Ovary (tissue), 7 donors: ENCODE measurements at regions not wholly inside any gene's neighbourhood (a gene's known extent, or its start where the extent isn't known, plus 50 kb on each side); places are given as distances from the start of the nearest gene placed in this dataset.

Experiments
- DNase-seq, 5 donors: peaks; one replicate each; pipeline ENCODE4 v3.0.0-alpha.2; 2019 to 2020
- H3K27ac ChIP-seq, 2 donors: fragments of 200-600 bp; one replicate each; pipeline versions ENCODE4 v1.5.1 to v1.8.0; 2019 to 2022
- H3K27me3 ChIP-seq: fragments of 200-600 bp; one replicate; pipeline ENCODE4 v1.8.0; 2022
- H3K36me3 ChIP-seq: fragments of 200-600 bp; sonication (generic); one replicate; pipeline ENCODE4 v1.5.1; 2019
- H3K4me1 ChIP-seq: one replicate; pipeline ENCODE4 v1.8.1; 2013; ENCODE audit warnings: mild to moderate bottlenecking, moderate library complexity; ENCODE audit not compliant: insufficient read depth
- H3K4me3 ChIP-seq: fragments of 200-600 bp; sonication (generic); one replicate; pipeline ENCODE4 v1.5.1; 2017
- H3K9me3 ChIP-seq, 2 donors: fragments of 200-600 bp in 1 of 2; sonication (generic) in 1 of 2; one replicate each; pipeline versions ENCODE4 v1.5.1 to v1.8.1; 2013 to 2019; ENCODE audit warnings: mild to moderate bottlenecking in 1 of 2, moderate library complexity in 1 of 2
- EP300 ChIP-seq: sonication (generic); formaldehyde crosslinking; IDR thresholded peaks from one replicate; pipeline ENCODE4 v1.6.1; 2017; ENCODE audit warnings: antibody characterized with exemption
- POLR2A ChIP-seq: fragments of 450-650 bp; IDR thresholded peaks from one replicate; pipeline ENCODE4 v1.6.1; 2017; ENCODE audit warnings: antibody characterized with exemption, mild to moderate bottlenecking, moderate library complexity
- WGBS, 3 donors: extraction: QIAGEN DNeasy Blood & Tissue Kit in 1 of 3; methylation state at CpG; one replicate each; pipeline versions ENCODE4 v1.1.5 to v1.1.7; 2013 to 2017; 5-methylcytosine and 5-hydroxymethylcytosine counted together
- intact Hi-C, 4 donors: fragments of 100-400 bp; cut with DNase I; formaldehyde crosslinking; loops; one replicate each; pipeline versions ENCODE4 v1.11.0 to v1.15.1; 2022 to 2023
- TF ChIP-seq, protein P1 (sequence below), 3 donors: fragments of 450-650 bp in 2 of 3; fragments of 200-600 bp in 1 of 3; IDR thresholded peaks; one replicate each; pipeline versions ENCODE4 v1.5.1 to v1.8.0; 2016 to 2022; ENCODE audit warnings: antibody characterized with exemption in 3 of 3, mild to moderate bottlenecking in 1 of 3
- donor health status: DM: no; HTN: no; CAD: no; lungs with moderate emphysema.
- donor health status: DM: no; HTN: no; CAD: no.
- donor health status: Bipolar disorder and iron deficiency.
- donor health status: DM: no; HTN: no; CAD: no.
- donor health status: DM: yes; HTN: yes; CAD: no.

- WGBS, 3 donors = 85 to 91% (median 85%) methylated on average over 28 of the region's 28 CpGs
- no peaks in the 10 kb centered on the region for H3K36me3 ChIP-seq
- no peak overlapping the region for H3K27ac ChIP-seq
- H3K4me3 ChIP-seq = no peak overlapping the region
- H3K27me3 ChIP-seq = no peaks in the 10 kb centered on the region
- H3K4me1 ChIP-seq = no peaks in the 10 kb centered on the region
- H3K9me3 ChIP-seq = no peaks in the 10 kb centered on the region
- TF ChIP-seq, protein P1, sequence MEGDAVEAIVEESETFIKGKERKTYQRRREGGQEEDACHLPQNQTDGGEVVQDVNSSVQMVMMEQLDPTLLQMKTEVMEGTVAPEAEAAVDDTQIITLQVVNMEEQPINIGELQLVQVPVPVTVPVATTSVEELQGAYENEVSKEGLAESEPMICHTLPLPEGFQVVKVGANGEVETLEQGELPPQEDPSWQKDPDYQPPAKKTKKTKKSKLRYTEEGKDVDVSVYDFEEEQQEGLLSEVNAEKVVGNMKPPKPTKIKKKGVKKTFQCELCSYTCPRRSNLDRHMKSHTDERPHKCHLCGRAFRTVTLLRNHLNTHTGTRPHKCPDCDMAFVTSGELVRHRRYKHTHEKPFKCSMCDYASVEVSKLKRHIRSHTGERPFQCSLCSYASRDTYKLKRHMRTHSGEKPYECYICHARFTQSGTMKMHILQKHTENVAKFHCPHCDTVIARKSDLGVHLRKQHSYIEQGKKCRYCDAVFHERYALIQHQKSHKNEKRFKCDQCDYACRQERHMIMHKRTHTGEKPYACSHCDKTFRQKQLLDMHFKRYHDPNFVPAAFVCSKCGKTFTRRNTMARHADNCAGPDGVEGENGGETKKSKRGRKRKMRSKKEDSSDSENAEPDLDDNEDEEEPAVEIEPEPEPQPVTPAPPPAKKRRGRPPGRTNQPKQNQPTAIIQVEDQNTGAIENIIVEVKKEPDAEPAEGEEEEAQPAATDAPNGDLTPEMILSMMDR (IDR thresholded peaks at IDR 0.05) = no peak
- no peak for TF ChIP-seq POLR2A
- no peak for TF ChIP-seq EP300
- intact Hi-C loops = no loop called here
- DNase-seq = no peak
These were observed 484.8 kb downstream of the PREX1 start for GRCh38 chr20:48342822-48343513.

DNA sequence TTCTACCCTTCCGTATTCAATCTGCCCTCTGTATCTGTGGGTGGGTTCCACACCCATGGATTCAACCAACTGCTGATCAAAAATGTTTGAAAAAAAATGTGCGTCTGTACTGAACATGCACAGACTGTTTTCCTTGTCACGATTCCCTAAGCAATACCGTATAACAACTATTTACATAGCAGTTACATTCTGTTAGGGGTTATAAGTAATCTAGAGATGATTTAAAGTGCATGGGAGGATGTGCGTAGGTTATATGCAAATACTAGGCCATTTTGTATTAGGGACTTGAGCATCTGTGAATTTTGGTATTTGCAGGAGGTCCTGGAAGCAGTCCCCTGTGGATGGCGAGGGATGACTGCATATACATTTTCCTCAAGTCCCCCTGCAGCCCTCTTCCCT, 486.9 kb downstream of the PREX1 start:
- Histone ChIP-seq H3K4me3 (no peak overlapping the region), H3K4me1 (no peaks in the 10 kb centered on the region), H3K9me3 (no peaks in the 10 kb centered on the region), H3K27me3 (no peaks in the 10 kb centered on the region), H3K36me3 (no peaks in the 10 kb centered on the region), H3K27ac (no peak overlapping the region)
- TF ChIP-seq, protein P1 (IDR thresholded peaks at IDR 0.05) = no peak
- TF ChIP-seq EP300 = no peak
- TF ChIP-seq POLR2A = no peak
- DNase-seq = no peak
- 80 to 89% (median 81%) methylated on average over 6 of the region's 6 CpGs for WGBS, 3 donors
- intact Hi-C loops = no loop called here

- intact Hi-C loops = no loop called here
- H3K4me1 ChIP-seq = no peaks in the 10 kb centered on the region
- H3K27me3 ChIP-seq = no peaks in the 10 kb centered on the region
- 81 to 85% (median 82%) methylated on average over 16 to 17 of the region's 17 CpGs for WGBS, 3 donors
- TF ChIP-seq EP300 (no peak), POLR2A (no peak)
- TF ChIP-seq, protein P1 (IDR thresholded peaks at IDR 0.05) = no peak
- DNase-seq = no peak
- no peaks in the 10 kb centered on the region for H3K36me3 ChIP-seq
- H3K4me3 ChIP-seq = no peak overlapping the region
- peak overlapping the region in 1 of 2 donors; percentile 61 for H3K27ac ChIP-seq
- no peaks in the 10 kb centered on the region for H3K9me3 ChIP-seq
These were observed 487.6 kb downstream of the PREX1 start for GRCh38 chr20:48339986-48340882.

DNA sequence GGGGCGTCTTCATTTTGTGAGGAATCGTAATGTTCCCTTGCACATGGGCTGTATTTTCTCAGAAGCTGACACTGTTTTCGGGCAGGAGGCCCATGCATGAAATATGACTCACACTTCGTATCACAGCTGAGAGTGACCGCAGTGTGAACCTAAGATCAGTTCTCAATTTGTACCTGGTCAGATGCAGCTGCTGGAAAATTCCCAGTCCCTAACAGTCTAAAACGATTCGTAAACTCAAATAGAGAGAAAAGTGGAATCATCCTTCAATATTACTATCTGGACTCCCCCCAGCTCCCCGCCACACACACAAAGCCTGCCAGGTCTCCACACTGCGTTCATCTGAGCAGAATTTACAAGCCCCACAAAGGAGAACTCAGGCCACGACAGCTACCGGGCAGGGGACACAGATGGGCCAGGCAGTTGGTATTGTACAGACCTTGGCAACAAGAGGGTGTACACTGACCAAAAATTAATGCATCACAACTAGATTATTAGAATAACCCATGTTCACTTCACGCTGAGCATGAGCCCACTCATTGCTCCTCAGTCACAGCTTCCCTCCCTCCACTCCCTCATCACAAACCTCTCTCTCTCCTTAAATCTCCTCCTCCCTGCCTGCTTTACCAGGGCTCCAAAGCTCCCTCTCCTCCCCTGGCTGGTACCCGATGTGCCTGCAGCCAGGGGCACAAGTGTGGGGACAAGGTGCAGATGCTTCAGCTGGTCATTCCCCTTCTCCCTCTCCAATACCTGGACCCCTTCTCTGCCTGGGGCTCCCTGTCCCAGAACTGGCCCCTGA, 488.4 kb downstream of the PREX1 start:
- Histone ChIP-seq H3K4me3 (no peak overlapping the region), H3K27me3 (no peaks in the 10 kb centered on the region), H3K27ac (peak overlapping the region; percentile 11 to 61), H3K4me1 (no peaks in the 10 kb centered on the region), H3K36me3 (no peaks in the 10 kb centered on the region), H3K9me3 (no peaks in the 10 kb centered on the region)
- intact Hi-C loops = no loop called here
- TF ChIP-seq EP300 = peak; percentile 15
- TF ChIP-seq, protein P1 (IDR thresholded peaks at IDR 0.05) = no peak
- whole genome bisulfite sequencing, 3 donors = 13 to 18% (median 13%) methylated on average over 13 of the region's 13 CpGs
- peak; percentile 69 to 81 (median 74) for DNase-seq
